GM23248 (cell line): ENCODE measurements at regions not wholly inside any gene's neighbourhood (a gene's known extent, or its start where the extent isn't known, plus 50 kb on each side); places are given as distances from the start of the nearest gene placed in this dataset.

Experiments used
- DNase-seq: peaks from one replicate; pipeline ENCODE4 v3.0.0-alpha.2; 2015
- H2AFZ ChIP-seq: fragments of 200-600 bp; sonication (generic); 2 replicates; pipeline ENCODE4 v1.6.1; 2016; ENCODE audit warnings: antibody characterized with exemption
- H3F3A ChIP-seq: fragments of 200-600 bp; sonication (generic); 2 replicates; pipeline ENCODE4 v1.6.1; 2016; ENCODE audit warnings: mild to moderate bottlenecking, antibody characterized with exemption, mixed run types; ENCODE audit not compliant: insufficient read depth
- H3K27ac ChIP-seq: fragments of 200-600 bp; sonication (generic); 2 replicates; pipeline ENCODE4 v1.5.1; 2016; ENCODE audit warnings: mild to moderate bottlenecking
- H3K27me3 ChIP-seq: fragments of 200-600 bp; sonication (generic); replicated peaks from 2 replicates; pipeline ENCODE4 v1.6.1; 2016; ENCODE audit warnings: mild to moderate bottlenecking; ENCODE audit not compliant: insufficient read depth
- H3K36me3 ChIP-seq: fragments of 200-600 bp; sonication (generic); 2 replicates; pipeline ENCODE4 v1.6.1; 2016; ENCODE audit warnings: low read depth, mild to moderate bottlenecking
- H3K4me1 ChIP-seq: fragments of 200-600 bp; sonication (generic); 2 replicates; pipeline ENCODE4 v1.6.1; 2016; ENCODE audit warnings: mild to moderate bottlenecking; ENCODE audit not compliant: insufficient read depth
- H3K4me2 ChIP-seq: fragments of 200-600 bp; sonication (generic); one replicate; pipeline ENCODE4 v1.6.1; 2016; ENCODE audit warnings: mild to moderate bottlenecking; ENCODE audit not compliant: unreplicated experiment
- H3K4me3 ChIP-seq: fragments of 200-600 bp; sonication (generic); 2 replicates; pipeline ENCODE4 v1.5.1; 2016; ENCODE audit warnings: mild to moderate bottlenecking
- H3K79me2 ChIP-seq: fragments of 200-600 bp; sonication (generic); 2 replicates; pipeline ENCODE4 v1.6.1; 2016; ENCODE audit warnings: mild to moderate bottlenecking; ENCODE audit not compliant: insufficient read depth
- H3K9ac ChIP-seq: fragments of 200-600 bp; sonication (generic); 2 replicates; pipeline ENCODE4 v1.6.1; 2016; ENCODE audit warnings: mild to moderate bottlenecking
- H3K9me2 ChIP-seq: fragments of 200-600 bp; sonication (generic); 2 replicates; pipeline ENCODE4 v1.6.1; 2016; ENCODE audit warnings: mixed run types, mild to moderate bottlenecking, moderate library complexity; ENCODE audit not compliant: insufficient read depth
- H3K9me3 ChIP-seq: fragments of 200-600 bp; sonication (generic); one replicate; pipeline ENCODE4 v1.6.1; 2017; ENCODE audit warnings: low read depth
- H4K20me1 ChIP-seq: fragments of 200-600 bp; sonication (generic); 2 replicates; pipeline ENCODE4 v1.6.0; 2016; ENCODE audit not compliant: insufficient read depth
- EZH2 ChIP-seq: fragments of 200-600 bp; sonication (generic); IDR thresholded peaks from 2 replicates; pipeline ENCODE4 v1.6.1; 2018; ENCODE audit warnings: antibody characterized with exemption, mild to moderate bottlenecking; ENCODE audit not compliant: insufficient read depth, poor library complexity, severe bottlenecking
- EZH2phosphoT487 ChIP-seq: fragments of 200-600 bp; sonication (generic); IDR thresholded peaks from 2 replicates; pipeline ENCODE4 v1.6.1; 2018; ENCODE audit warnings: antibody characterized with exemption, moderate library complexity, mild to moderate bottlenecking, low read depth; ENCODE audit not compliant: insufficient read depth
- WGBS, 2 experiments: methylation state at CpG; one replicate each; pipeline ENCODE4 v1.1.6; 2015 to 2017; ENCODE audit warnings: low lambda C conversion rate in 2 of 2, low coverage in 1 of 2; ENCODE audit errors: missing lambda C conversion rate in 2 of 2; 5-methylcytosine and 5-hydroxymethylcytosine counted together
- in situ Hi-C: fragments of 300-500 bp; cut with MboI; formaldehyde crosslinking; loops from 2 replicates; pipeline ENCODE4 v1.15.0; 2020

DNA sequence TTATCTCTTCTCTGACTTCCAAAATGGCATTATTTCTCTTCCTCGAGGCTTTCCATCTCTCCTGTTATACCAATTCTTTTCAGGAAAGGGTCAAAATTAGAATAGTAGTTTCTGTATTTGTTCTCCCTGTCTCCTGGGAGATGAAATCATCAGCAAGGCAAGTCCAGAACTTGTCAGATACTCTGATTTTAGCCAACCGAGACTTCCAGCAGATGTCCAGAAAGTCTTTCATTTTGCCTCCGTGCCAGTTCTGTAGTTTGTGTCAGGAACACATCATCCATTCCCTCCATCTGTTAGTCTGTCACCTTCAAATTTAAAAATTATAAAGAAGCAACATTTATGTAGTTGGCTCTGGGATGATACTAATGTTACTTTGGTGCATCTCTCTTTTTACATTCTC lies 275.7 kb downstream of the CCDC59 start:
- Histone ChIP-seq H3F3A (no peaks in the 10 kb centered on the region), H3K9me3 (no peaks in the 10 kb centered on the region), H3K36me3 (no peaks in the 10 kb centered on the region), H3K79me2 (no peaks in the 10 kb centered on the region), H4K20me1 (no peaks in the 10 kb centered on the region), H3K27me3 (no peaks in the 10 kb centered on the region), H3K4me1 (no peaks in the 10 kb centered on the region), H3K4me2 (no peak overlapping the region), H3K9ac (no peak overlapping the region), H3K9me2 (no peaks in the 10 kb centered on the region), H3K27ac (no peak overlapping the region), H2AFZ (no peak overlapping the region), H3K4me3 (no peak overlapping the region)
- DNase-seq = no peak
- in situ Hi-C loops = no loop called here
- 2 to 4% methylated on average over 3 of the region's 3 CpGs for WGBS, 2 experiments
- TF ChIP-seq EZH2 (no peak), EZH2phosphoT487 (no peak)

DNA sequence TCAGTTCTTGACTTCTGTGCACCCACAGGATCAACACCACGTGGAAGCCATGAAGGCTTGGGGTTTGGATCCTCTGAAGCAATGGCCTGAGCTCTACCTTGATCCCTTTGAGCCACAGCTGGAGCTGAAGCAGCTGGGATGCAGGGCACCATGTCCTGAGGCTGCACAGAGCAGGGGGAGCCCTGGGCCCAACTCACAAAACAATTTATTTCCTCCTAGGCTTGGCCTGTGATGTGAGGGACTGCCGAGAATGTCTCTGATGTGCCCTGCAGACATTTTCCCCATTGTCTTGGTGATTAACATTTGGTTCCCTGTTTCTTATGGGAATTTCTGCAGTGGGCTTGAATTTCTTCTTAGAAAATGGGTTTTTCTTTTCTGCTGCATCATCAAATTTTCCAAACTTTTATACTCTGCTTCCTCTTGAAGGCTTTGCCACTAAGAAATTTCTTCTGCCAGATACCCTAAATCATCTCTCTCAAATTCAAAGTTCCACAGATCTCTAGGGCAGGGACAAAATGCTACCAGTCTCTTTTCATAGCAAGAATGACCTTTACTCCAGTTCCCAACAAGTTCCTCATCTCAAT lies 288.2 kb downstream of the CCDC59 start:
- Histone ChIP-seq H3K79me2 (no peaks in the 10 kb centered on the region), H3K4me2 (no peak overlapping the region), H3K4me3 (no peak overlapping the region), H3F3A (no peaks in the 10 kb centered on the region), H3K4me1 (no peaks in the 10 kb centered on the region), H4K20me1 (no peaks in the 10 kb centered on the region), H3K27ac (no peak overlapping the region), H3K9ac (no peak overlapping the region), H3K9me2 (no peaks in the 10 kb centered on the region), H3K36me3 (no peaks in the 10 kb centered on the region), H3K9me3 (no peaks in the 10 kb centered on the region), H3K27me3 (no peaks in the 10 kb centered on the region), H2AFZ (no peak overlapping the region)
- no peak for DNase-seq
- in situ Hi-C loops = no loop called here
- no peak for TF ChIP-seq EZH2phosphoT487
- TF ChIP-seq EZH2 = no peak
- 25 to 28% methylated on average over 2 of the region's 2 CpGs for WGBS, 2 experiments

DNA sequence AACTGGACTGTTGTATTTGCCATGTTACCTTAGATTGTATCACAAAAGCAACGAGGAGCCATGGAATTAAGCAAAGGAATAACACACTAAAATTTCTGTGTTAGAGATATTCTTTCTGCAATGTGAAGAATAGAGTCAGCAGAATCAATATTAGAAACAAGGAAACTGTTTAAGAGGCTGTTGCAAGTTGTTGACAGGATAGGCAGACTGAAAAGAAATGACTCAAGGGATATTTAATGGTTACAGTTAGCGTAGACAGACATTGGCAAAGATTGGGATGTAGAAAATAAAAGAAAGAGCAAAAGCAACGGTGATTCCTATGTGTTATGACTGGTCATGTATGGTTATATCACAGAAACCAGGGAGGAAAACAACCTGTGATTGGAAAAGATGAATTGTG lies 299.0 kb upstream of the PPFIA2 start:
- Histone ChIP-seq H3K9me3 (no peaks in the 10 kb centered on the region), H3K9ac (no peak overlapping the region), H3K4me2 (no peak overlapping the region), H4K20me1 (no peaks in the 10 kb centered on the region), H3K27me3 (no peaks in the 10 kb centered on the region), H3K4me1 (no peaks in the 10 kb centered on the region), H3K79me2 (no peaks in the 10 kb centered on the region), H3K9me2 (no peaks in the 10 kb centered on the region), H3F3A (no peaks in the 10 kb centered on the region), H3K4me3 (no peak overlapping the region), H2AFZ (no peak overlapping the region), H3K36me3 (no peaks in the 10 kb centered on the region), H3K27ac (no peak overlapping the region)
- TF ChIP-seq EZH2 = no peak
- no peak for TF ChIP-seq EZH2phosphoT487
- 32 to 40% methylated on average over 3 of the region's 3 CpGs for WGBS, 2 experiments
- DNase-seq = no peak
- in situ Hi-C loops = no loop called here

DNA sequence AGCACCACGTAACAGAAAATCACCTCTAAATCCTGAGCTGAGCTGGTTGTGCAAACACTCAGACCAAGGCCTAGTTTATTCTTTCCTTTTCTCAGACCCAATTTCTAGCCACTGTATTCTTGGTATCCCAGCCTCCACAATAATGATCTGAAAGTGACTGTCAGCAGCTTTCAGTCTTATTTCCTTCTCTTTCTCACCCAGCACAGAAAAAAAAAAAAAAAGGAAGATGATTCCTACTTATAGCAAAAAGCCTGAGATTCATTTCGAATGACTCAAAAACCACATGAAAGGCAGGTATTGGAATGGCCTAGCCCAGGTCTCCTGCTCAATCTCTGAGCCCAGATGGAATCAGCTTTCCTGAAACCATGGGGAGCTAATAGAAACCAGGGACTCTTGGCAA lies 298.6 kb upstream of the PPFIA2 start:
- no peak overlapping the region for H3K4me3 ChIP-seq
- DNase-seq = no peak
- H3K79me2 ChIP-seq = no peaks in the 10 kb centered on the region
- in situ Hi-C loops = no loop called here
- no peaks in the 10 kb centered on the region for H3K9me3 ChIP-seq
- WGBS, 2 experiments = 33 to 34% methylated on average over 2 of the region's 2 CpGs
- no peak overlapping the region for H3K27ac ChIP-seq
- H2AFZ ChIP-seq = no peak overlapping the region
- H3F3A ChIP-seq = no peaks in the 10 kb centered on the region
- no peaks in the 10 kb centered on the region for H3K36me3 ChIP-seq
- H4K20me1 ChIP-seq = no peaks in the 10 kb centered on the region
- no peaks in the 10 kb centered on the region for H3K9me2 ChIP-seq
- no peak overlapping the region for H3K9ac ChIP-seq
- no peak overlapping the region for H3K4me2 ChIP-seq
- TF ChIP-seq EZH2phosphoT487 = no peak
- no peak for TF ChIP-seq EZH2
- H3K4me1 ChIP-seq = no peaks in the 10 kb centered on the region
- no peaks in the 10 kb centered on the region for H3K27me3 ChIP-seq

DNA sequence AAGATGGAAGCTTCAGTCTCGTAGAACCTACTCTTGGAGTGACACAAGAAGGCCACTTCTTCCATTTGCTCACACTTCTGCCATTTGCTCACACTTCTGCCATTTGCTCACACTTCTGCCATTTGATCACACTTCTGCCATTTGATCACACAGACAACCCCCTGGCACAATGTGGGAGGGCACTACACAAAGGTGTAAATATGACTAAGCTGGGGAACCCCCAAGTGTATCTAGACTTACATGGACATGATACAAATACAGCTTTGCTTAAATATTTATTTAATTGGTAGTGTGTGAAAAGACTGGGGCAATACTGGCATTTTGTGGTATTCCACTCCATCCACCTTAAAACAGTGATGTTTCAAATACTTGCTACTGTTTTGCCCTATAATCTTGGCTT lies 296.2 kb upstream of the PPFIA2 start:
- no peak for DNase-seq
- Histone ChIP-seq H3K9ac (no peak overlapping the region), H3K36me3 (no peaks in the 10 kb centered on the region), H3K27ac (no peak overlapping the region), H3K9me2 (no peaks in the 10 kb centered on the region), H4K20me1 (no peaks in the 10 kb centered on the region), H3K9me3 (no peaks in the 10 kb centered on the region), H3K4me3 (no peak overlapping the region), H3K4me2 (no peak overlapping the region), H3K4me1 (no peaks in the 10 kb centered on the region), H3K79me2 (no peaks in the 10 kb centered on the region), H3F3A (no peaks in the 10 kb centered on the region), H3K27me3 (no peaks in the 10 kb centered on the region), H2AFZ (no peak overlapping the region)
- WGBS, 2 experiments = 7 to 8% methylated on average over 1 of the region's 1 CpG
- TF ChIP-seq EZH2phosphoT487 (no peak), EZH2 (no peak)
- in situ Hi-C loops = no loop called here
